H1 (cell line): ENCODE measurements at regions not wholly inside any gene's neighbourhood (a gene's known extent, or its start where the extent isn't known, plus 50 kb on each side); places are given as distances from the start of the nearest gene placed in this dataset.

Source experiments
- BACH1 ChIP-seq: IDR thresholded peaks from 2 replicates; pipeline ENCODE4 v1.6.1; 2012; ENCODE audit warnings: low read length, improper control_type of control experiment
- CHD2 ChIP-seq: IDR thresholded peaks from 2 replicates; pipeline ENCODE4 v1.6.1; 2012; ENCODE audit warnings: low read length, improper control_type of control experiment
- CREB1 ChIP-seq: IDR thresholded peaks from 2 replicates; pipeline ENCODE4 v1.6.1; 2012; ENCODE audit warnings: inconsistent platforms
- GTF2F1 ChIP-seq: IDR thresholded peaks from 2 replicates; pipeline ENCODE4 v1.6.1; 2012; ENCODE audit warnings: low read depth, low read length, improper control_type of control experiment, borderline replicate concordance
- JUND ChIP-seq: IDR thresholded peaks from 2 replicates; pipeline ENCODE4 v1.6.1; 2011; ENCODE audit warnings: mild to moderate bottlenecking, improper control_type of control experiment, low read length
- NANOG ChIP-seq: IDR thresholded peaks from 2 replicates; pipeline ENCODE4 v1.6.1; 2011; ENCODE audit warnings: low read length, low read depth, mild to moderate bottlenecking, inconsistent platforms; ENCODE audit not compliant: insufficient read depth, poor library complexity, severe bottlenecking
- RXRA ChIP-seq: IDR thresholded peaks from 2 replicates; pipeline ENCODE4 v1.6.1; 2011; ENCODE audit warnings: low read depth, mild to moderate bottlenecking, low read length, moderate library complexity; ENCODE audit not compliant: insufficient read depth
- SIN3A ChIP-seq, 2 experiments: IDR thresholded peaks in 1 of 2; conservative IDR thresholded peaks in 1 of 2; 2 replicates each; pipeline ENCODE4 v1.6.1; 2011 to 2012; ENCODE audit warnings: low read length in 2 of 2, improper control_type of control experiment in 1 of 2, low read depth in 1 of 2, mild to moderate bottlenecking in 1 of 2
- TBP ChIP-seq: IDR thresholded peaks from 2 replicates; pipeline ENCODE4 v1.6.1; 2011; ENCODE audit warnings: low read depth, low read length, improper control_type of control experiment
- TEAD4 ChIP-seq: IDR thresholded peaks from 2 replicates; pipeline ENCODE4 v1.6.1; 2012; ENCODE audit warnings: low read depth, low read length, inconsistent platforms, mixed read lengths
- YY1 ChIP-seq: IDR thresholded peaks from 2 replicates; pipeline ENCODE4 v1.6.1; 2011; ENCODE audit warnings: low read depth, mild to moderate bottlenecking, low read length
- TF ChIP-seq, protein P1 (sequence below): fragments of 300-600 bp; sonication (generic); IDR thresholded peaks from 2 replicates; pipeline ENCODE4 v1.7.1; 2012; ENCODE audit warnings: low read length, moderate library complexity, mild to moderate bottlenecking, inconsistent platforms; ENCODE audit not compliant: insufficient replicate concordance
- TF ChIP-seq, protein P2 (sequence below): IDR thresholded peaks from 2 replicates; pipeline ENCODE4 v1.6.1; 2011; ENCODE audit warnings: low read depth, mild to moderate bottlenecking, low read length; ENCODE audit not compliant: insufficient read depth

GRCh38 chr22:48438096-48438495 lies 1389.6 kb downstream of the BRD1 start (continued):
- TF ChIP-seq, protein P1, sequence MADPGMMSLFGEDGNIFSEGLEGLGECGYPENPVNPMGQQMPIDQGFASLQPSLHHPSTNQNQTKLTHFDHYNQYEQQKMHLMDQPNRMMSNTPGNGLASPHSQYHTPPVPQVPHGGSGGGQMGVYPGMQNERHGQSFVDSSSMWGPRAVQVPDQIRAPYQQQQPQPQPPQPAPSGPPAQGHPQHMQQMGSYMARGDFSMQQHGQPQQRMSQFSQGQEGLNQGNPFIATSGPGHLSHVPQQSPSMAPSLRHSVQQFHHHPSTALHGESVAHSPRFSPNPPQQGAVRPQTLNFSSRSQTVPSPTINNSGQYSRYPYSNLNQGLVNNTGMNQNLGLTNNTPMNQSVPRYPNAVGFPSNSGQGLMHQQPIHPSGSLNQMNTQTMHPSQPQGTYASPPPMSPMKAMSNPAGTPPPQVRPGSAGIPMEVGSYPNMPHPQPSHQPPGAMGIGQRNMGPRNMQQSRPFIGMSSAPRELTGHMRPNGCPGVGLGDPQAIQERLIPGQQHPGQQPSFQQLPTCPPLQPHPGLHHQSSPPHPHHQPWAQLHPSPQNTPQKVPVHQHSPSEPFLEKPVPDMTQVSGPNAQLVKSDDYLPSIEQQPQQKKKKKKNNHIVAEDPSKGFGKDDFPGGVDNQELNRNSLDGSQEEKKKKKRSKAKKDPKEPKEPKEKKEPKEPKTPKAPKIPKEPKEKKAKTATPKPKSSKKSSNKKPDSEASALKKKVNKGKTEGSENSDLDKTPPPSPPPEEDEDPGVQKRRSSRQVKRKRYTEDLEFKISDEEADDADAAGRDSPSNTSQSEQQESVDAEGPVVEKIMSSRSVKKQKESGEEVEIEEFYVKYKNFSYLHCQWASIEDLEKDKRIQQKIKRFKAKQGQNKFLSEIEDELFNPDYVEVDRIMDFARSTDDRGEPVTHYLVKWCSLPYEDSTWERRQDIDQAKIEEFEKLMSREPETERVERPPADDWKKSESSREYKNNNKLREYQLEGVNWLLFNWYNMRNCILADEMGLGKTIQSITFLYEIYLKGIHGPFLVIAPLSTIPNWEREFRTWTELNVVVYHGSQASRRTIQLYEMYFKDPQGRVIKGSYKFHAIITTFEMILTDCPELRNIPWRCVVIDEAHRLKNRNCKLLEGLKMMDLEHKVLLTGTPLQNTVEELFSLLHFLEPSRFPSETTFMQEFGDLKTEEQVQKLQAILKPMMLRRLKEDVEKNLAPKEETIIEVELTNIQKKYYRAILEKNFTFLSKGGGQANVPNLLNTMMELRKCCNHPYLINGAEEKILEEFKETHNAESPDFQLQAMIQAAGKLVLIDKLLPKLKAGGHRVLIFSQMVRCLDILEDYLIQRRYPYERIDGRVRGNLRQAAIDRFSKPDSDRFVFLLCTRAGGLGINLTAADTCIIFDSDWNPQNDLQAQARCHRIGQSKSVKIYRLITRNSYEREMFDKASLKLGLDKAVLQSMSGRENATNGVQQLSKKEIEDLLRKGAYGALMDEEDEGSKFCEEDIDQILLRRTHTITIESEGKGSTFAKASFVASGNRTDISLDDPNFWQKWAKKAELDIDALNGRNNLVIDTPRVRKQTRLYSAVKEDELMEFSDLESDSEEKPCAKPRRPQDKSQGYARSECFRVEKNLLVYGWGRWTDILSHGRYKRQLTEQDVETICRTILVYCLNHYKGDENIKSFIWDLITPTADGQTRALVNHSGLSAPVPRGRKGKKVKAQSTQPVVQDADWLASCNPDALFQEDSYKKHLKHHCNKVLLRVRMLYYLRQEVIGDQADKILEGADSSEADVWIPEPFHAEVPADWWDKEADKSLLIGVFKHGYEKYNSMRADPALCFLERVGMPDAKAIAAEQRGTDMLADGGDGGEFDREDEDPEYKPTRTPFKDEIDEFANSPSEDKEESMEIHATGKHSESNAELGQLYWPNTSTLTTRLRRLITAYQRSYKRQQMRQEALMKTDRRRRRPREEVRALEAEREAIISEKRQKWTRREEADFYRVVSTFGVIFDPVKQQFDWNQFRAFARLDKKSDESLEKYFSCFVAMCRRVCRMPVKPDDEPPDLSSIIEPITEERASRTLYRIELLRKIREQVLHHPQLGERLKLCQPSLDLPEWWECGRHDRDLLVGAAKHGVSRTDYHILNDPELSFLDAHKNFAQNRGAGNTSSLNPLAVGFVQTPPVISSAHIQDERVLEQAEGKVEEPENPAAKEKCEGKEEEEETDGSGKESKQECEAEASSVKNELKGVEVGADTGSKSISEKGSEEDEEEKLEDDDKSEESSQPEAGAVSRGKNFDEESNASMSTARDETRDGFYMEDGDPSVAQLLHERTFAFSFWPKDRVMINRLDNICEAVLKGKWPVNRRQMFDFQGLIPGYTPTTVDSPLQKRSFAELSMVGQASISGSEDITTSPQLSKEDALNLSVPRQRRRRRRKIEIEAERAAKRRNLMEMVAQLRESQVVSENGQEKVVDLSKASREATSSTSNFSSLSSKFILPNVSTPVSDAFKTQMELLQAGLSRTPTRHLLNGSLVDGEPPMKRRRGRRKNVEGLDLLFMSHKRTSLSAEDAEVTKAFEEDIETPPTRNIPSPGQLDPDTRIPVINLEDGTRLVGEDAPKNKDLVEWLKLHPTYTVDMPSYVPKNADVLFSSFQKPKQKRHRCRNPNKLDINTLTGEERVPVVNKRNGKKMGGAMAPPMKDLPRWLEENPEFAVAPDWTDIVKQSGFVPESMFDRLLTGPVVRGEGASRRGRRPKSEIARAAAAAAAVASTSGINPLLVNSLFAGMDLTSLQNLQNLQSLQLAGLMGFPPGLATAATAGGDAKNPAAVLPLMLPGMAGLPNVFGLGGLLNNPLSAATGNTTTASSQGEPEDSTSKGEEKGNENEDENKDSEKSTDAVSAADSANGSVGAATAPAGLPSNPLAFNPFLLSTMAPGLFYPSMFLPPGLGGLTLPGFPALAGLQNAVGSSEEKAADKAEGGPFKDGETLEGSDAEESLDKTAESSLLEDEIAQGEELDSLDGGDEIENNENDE, result no peak
- no peak for TF ChIP-seq RXRA
- TF ChIP-seq GTF2F1, result no peak
- TF ChIP-seq NANOG, result no peak
- TF ChIP-seq SIN3A (conservative IDR thresholded peaks at IDR 0.05 in 1 of 2, IDR thresholded peaks at IDR 0.05 in 1 of 2; ENCODE audit: low read depth in 1 of 2, low read length in 2 of 2), result no peak
- no peak for TF ChIP-seq BACH1
- no peak for TF ChIP-seq CREB1
- TF ChIP-seq CHD2, result no peak
- TF ChIP-seq, protein P2, sequence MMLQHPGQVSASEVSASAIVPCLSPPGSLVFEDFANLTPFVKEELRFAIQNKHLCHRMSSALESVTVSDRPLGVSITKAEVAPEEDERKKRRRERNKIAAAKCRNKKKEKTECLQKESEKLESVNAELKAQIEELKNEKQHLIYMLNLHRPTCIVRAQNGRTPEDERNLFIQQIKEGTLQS, result no peak
- TF ChIP-seq JUND, result no peak
- TF ChIP-seq TBP, result no peak
- no peak for TF ChIP-seq TEAD4
- no peak for TF ChIP-seq YY1
